ENCODE measurements at regions not wholly inside any gene's neighbourhood (a gene's known extent, or its start where the extent isn't known, plus 50 kb on each side); places are given as distances from the start of the nearest gene placed in this dataset.

- no peak for DNase-seq
- H3K27me3 ChIP-seq (ENCODE audit: insufficient read depth, low read depth, severe bottlenecking), result no peaks in the 10 kb centered on the region
- TF ChIP-seq, protein P1, sequence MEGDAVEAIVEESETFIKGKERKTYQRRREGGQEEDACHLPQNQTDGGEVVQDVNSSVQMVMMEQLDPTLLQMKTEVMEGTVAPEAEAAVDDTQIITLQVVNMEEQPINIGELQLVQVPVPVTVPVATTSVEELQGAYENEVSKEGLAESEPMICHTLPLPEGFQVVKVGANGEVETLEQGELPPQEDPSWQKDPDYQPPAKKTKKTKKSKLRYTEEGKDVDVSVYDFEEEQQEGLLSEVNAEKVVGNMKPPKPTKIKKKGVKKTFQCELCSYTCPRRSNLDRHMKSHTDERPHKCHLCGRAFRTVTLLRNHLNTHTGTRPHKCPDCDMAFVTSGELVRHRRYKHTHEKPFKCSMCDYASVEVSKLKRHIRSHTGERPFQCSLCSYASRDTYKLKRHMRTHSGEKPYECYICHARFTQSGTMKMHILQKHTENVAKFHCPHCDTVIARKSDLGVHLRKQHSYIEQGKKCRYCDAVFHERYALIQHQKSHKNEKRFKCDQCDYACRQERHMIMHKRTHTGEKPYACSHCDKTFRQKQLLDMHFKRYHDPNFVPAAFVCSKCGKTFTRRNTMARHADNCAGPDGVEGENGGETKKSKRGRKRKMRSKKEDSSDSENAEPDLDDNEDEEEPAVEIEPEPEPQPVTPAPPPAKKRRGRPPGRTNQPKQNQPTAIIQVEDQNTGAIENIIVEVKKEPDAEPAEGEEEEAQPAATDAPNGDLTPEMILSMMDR (IDR thresholded peaks at IDR 0.05; ENCODE audit: low read depth, low read length), result no peak
These were observed 576.1 kb downstream of the OTOL1 start for GRCh38 chr3:162072656-162073164.

GRCh38 chr3:162073422-162073975, 576.9 kb downstream of the OTOL1 start:
- H3K27ac ChIP-seq, result no peak overlapping the region
- TF ChIP-seq, protein P1 (IDR thresholded peaks at IDR 0.05; ENCODE audit: low read depth, low read length), result no peak

More at GRCh38 chr3:162072656-162073164, 576.1 kb downstream of the OTOL1 start:
- Histone ChIP-seq H3K36me3 (no peaks in the 10 kb centered on the region), H3K9me3 (ENCODE audit: severe bottlenecking) (no peaks in the 10 kb centered on the region), H3K4me3 (ENCODE audit: low read depth, low read length) (no peak overlapping the region), H3K27ac (no peak overlapping the region)

DNA sequence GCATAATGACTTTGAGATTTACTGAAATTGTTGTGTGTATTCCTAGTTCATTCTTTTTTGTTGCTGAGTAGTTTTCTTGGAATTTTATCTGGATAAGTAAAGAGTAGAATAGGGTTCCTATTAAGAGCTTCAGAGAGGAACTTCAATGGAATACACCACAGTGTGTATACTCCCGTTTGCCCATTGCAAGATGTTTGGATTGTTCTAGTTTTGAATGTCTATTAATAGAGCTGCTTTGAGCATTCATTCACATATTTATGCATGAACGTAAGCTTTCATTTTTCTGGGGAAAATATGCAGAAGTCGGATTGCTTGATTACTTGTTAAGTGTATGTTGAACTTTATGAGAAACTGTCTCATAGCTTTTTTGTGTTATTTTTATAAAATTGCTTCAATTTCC, 580.5 kb downstream of the OTOL1 start:
- no peak overlapping the region for H3K4me3 ChIP-seq (ENCODE audit: low read depth, low read length)
- no peaks in the 10 kb centered on the region for H3K36me3 ChIP-seq
- DNase-seq, result no peak

More at GRCh38 chr3:162073422-162073975, 576.9 kb downstream of the OTOL1 start:
- Histone ChIP-seq H3K9me3 (ENCODE audit: severe bottlenecking) (no peaks in the 10 kb centered on the region), H3K36me3 (no peaks in the 10 kb centered on the region), H3K4me3 (ENCODE audit: low read depth, low read length) (no peak overlapping the region), H3K27me3 (ENCODE audit: insufficient read depth, low read depth, severe bottlenecking) (no peaks in the 10 kb centered on the region)
- no peak for DNase-seq

DNA sequence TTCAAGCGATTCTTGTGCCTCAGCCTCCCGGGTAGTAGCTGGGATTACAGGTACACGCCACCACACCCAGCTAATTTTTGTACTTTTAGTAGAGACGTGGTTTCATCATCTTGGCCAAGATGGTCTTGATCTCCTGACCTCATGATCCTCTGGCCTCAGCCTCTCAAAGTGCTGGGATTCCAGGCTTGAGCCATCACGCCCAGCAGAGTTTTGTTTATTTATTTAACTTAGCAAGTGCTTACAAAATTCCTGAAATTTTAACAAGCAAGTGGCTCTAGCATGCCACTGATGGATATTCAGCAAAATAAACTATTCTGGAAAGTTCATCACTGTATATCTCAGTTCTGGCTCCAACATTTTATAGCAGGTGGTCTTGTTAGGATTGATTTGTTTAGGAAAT, 585.9 kb downstream of the OTOL1 start:
- Histone ChIP-seq H3K9me3 (ENCODE audit: severe bottlenecking) (no peaks in the 10 kb centered on the region), H3K36me3 (no peaks in the 10 kb centered on the region), H3K27me3 (ENCODE audit: insufficient read depth, low read depth, severe bottlenecking) (no peaks in the 10 kb centered on the region), H3K4me3 (ENCODE audit: low read depth, low read length) (no peak overlapping the region), H3K27ac (no peak overlapping the region)
- TF ChIP-seq, protein P1 (IDR thresholded peaks at IDR 0.05; ENCODE audit: low read depth, low read length), result no peak
- DNase-seq, result no peak

More for the DNA sequence above, 580.5 kb downstream of the OTOL1 start:
- no peaks in the 10 kb centered on the region for H3K9me3 ChIP-seq (ENCODE audit: severe bottlenecking)
- no peak overlapping the region for H3K27ac ChIP-seq
- H3K27me3 ChIP-seq (ENCODE audit: insufficient read depth, low read depth, severe bottlenecking), result no peaks in the 10 kb centered on the region
- TF ChIP-seq, protein P1 (IDR thresholded peaks at IDR 0.05; ENCODE audit: low read depth, low read length), result no peak

DNA sequence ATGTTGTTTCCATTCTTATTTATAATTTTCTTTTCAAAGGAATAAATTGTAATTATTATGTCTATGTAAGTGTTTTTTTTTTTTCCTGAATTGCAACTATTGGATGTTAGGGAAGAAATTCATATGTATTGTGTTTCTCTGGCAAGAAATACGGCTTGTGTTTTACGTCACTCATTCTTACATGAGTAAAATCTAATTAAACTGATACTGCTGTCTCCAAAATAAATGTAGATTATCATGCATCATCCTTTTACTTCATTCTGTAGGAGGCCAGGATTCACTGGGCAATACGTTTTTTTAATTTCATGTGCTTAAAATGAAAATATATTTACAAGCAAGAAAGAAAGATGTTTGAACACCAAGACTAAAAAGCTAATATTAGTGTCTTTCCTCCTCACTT, 590.8 kb downstream of the OTOL1 start:
- TF ChIP-seq, protein P1 (IDR thresholded peaks at IDR 0.05; ENCODE audit: low read depth, low read length), result no peak
- H3K4me3 ChIP-seq (ENCODE audit: low read depth, low read length), result no peak overlapping the region
- H3K9me3 ChIP-seq (ENCODE audit: severe bottlenecking), result no peaks in the 10 kb centered on the region
- H3K27ac ChIP-seq, result no peak overlapping the region
- no peaks in the 10 kb centered on the region for H3K36me3 ChIP-seq
- no peaks in the 10 kb centered on the region for H3K27me3 ChIP-seq (ENCODE audit: insufficient read depth, low read depth, severe bottlenecking)
- DNase-seq, result no peak

DNA sequence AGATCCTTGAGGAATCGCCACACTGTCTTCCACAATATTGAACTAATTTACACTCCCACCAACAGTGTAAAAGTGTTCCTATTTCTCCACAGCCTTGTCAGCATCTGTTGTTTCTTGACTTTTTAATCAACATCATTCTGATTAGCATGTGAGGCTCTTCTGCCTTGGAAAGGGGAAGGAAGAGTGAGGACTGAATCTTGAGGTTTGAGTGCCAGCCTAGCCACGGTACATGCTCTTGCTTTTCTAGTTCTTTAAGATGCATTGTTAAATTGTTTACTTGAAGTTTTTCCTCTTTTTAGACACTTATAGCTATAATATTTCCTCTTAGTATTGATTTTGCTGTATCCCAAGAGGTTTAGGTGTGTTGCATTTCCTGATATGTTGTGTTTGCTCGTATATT, 596.1 kb downstream of the OTOL1 start:
- Histone ChIP-seq H3K36me3 (no peaks in the 10 kb centered on the region), H3K9me3 (ENCODE audit: severe bottlenecking) (no peaks in the 10 kb centered on the region)

More for the DNA sequence above, 596.1 kb downstream of the OTOL1 start:
- H3K4me3 ChIP-seq (ENCODE audit: low read depth, low read length), result no peak overlapping the region
- no peaks in the 10 kb centered on the region for H3K27me3 ChIP-seq (ENCODE audit: insufficient read depth, low read depth, severe bottlenecking)
- no peak for DNase-seq
- H3K27ac ChIP-seq, result no peak overlapping the region
- TF ChIP-seq, protein P1 (IDR thresholded peaks at IDR 0.05; ENCODE audit: low read depth, low read length), result no peak
